KMS-11 (cell line): ENCODE measurements at regions not wholly inside any gene's neighbourhood (a gene's known extent, or its start where the extent isn't known, plus 50 kb on each side); places are given as distances from the start of the nearest gene placed in this dataset.

Source experiments
- H2AFZ ChIP-seq: fragments of 200-600 bp; sonication (generic); 2 replicates; pipeline ENCODE4 v1.6.1; 2016; ENCODE audit warnings: antibody characterized with exemption, mixed run types, low read depth
- H3K27ac ChIP-seq: fragments of 200-600 bp; sonication (generic); 2 replicates; pipeline ENCODE4 v1.6.1; 2016; ENCODE audit warnings: mild to moderate bottlenecking, mixed run types
- H3K27me3 ChIP-seq: fragments of 200-600 bp; sonication (generic); 2 replicates; pipeline ENCODE4 v1.6.1; 2017; ENCODE audit warnings: mild to moderate bottlenecking, low read depth, mixed run types, moderate library complexity; ENCODE audit not compliant: insufficient read depth
- H3K36me3 ChIP-seq: fragments of 200-600 bp; sonication (generic); 2 replicates; pipeline ENCODE4 v1.6.1; 2017; ENCODE audit warnings: mild to moderate bottlenecking, mixed run types; ENCODE audit not compliant: insufficient read depth
- H3K4me1 ChIP-seq: fragments of 200-600 bp; sonication (generic); 2 replicates; pipeline ENCODE4 v1.6.1; 2016; ENCODE audit warnings: mild to moderate bottlenecking, low read depth, mixed run types; ENCODE audit not compliant: poor library complexity, severe bottlenecking
- H3K4me2 ChIP-seq: fragments of 200-600 bp; sonication (generic); 2 replicates; pipeline ENCODE4 v1.7.0; 2016; ENCODE audit warnings: mild to moderate bottlenecking, mixed run types
- H3K4me3 ChIP-seq: fragments of 200-600 bp; sonication (generic); IDR thresholded peaks from 2 replicates; pipeline ENCODE4 v1.6.1; 2017; ENCODE audit warnings: low read depth, low read length, mixed read lengths; ENCODE audit not compliant: insufficient read depth
- H3K79me2 ChIP-seq: fragments of 200-600 bp; sonication (generic); 2 replicates; pipeline ENCODE4 v1.6.1; 2016; ENCODE audit warnings: low read depth, mixed run types; ENCODE audit not compliant: insufficient read depth
- H3K9ac ChIP-seq: fragments of 200-600 bp; sonication (generic); 2 replicates; pipeline ENCODE4 v1.6.1; 2016; ENCODE audit warnings: mild to moderate bottlenecking, mixed run types
- H4K20me1 ChIP-seq: fragments of 200-600 bp; sonication (generic); 2 replicates; pipeline ENCODE4 v1.6.1; 2016; ENCODE audit warnings: mild to moderate bottlenecking, mixed run types; ENCODE audit not compliant: insufficient read depth
- CTCF ChIP-seq: fragments of 200-600 bp; sonication (generic); conservative IDR thresholded peaks from 2 replicates; pipeline ENCODE4 v1.6.1; 2017; ENCODE audit warnings: low read depth, mild to moderate bottlenecking, antibody characterized with exemption, low read length, moderate library complexity, mixed read lengths

GRCh38 chr17:37824534-37825485 is 80.0 kb upstream of the HNF1B start:
- Histone ChIP-seq H3K9ac (no peak overlapping the region), H2AFZ (no peak overlapping the region), H3K4me2 (no peak overlapping the region), H3K79me2 (no peaks in the 10 kb centered on the region), H4K20me1 (no peaks in the 10 kb centered on the region), H3K4me3 (no peak overlapping the region), H3K27me3 (no peaks in the 10 kb centered on the region), H3K36me3 (no peaks in the 10 kb centered on the region), H3K27ac (no peak overlapping the region), H3K4me1 (no peaks in the 10 kb centered on the region)
- no peak for TF ChIP-seq CTCF

GRCh38 chr17:37823996-37824395 is 79.1 kb upstream of the HNF1B start:
- H3K4me3 ChIP-seq: no peak overlapping the region
- no peak overlapping the region for H3K9ac ChIP-seq
- no peak overlapping the region for H2AFZ ChIP-seq
- no peaks in the 10 kb centered on the region for H3K4me1 ChIP-seq
- H3K4me2 ChIP-seq: no peak overlapping the region
- no peaks in the 10 kb centered on the region for H3K79me2 ChIP-seq
- TF ChIP-seq CTCF: no peak
- H4K20me1 ChIP-seq: no peaks in the 10 kb centered on the region
- no peaks in the 10 kb centered on the region for H3K27me3 ChIP-seq
- H3K36me3 ChIP-seq: no peaks in the 10 kb centered on the region
- H3K27ac ChIP-seq: no peak overlapping the region

GRCh38 chr17:37820995-37821713 is 76.3 kb upstream of the HNF1B start:
- no peak for TF ChIP-seq CTCF
- Histone ChIP-seq H3K27me3 (no peaks in the 10 kb centered on the region), H4K20me1 (no peaks in the 10 kb centered on the region), H3K4me2 (no peak overlapping the region), H3K4me3 (no peak overlapping the region), H3K9ac (no peak overlapping the region), H3K36me3 (no peaks in the 10 kb centered on the region), H2AFZ (no peak overlapping the region), H3K4me1 (peaks cover 10% of the 10 kb centered on the region), H3K79me2 (no peaks in the 10 kb centered on the region), H3K27ac (no peak overlapping the region)

- no peak for TF ChIP-seq CTCF
- H2AFZ ChIP-seq: no peak overlapping the region
- H4K20me1 ChIP-seq: no peaks in the 10 kb centered on the region
- no peak overlapping the region for H3K4me2 ChIP-seq
- no peaks in the 10 kb centered on the region for H3K79me2 ChIP-seq
- H3K36me3 ChIP-seq: no peaks in the 10 kb centered on the region
- H3K27ac ChIP-seq: no peak overlapping the region
- peaks cover 10% of the 10 kb centered on the region for H3K4me1 ChIP-seq
- no peak overlapping the region for H3K9ac ChIP-seq
- no peaks in the 10 kb centered on the region for H3K27me3 ChIP-seq
- no peak overlapping the region for H3K4me3 ChIP-seq
These were observed 75.6 kb upstream of the HNF1B start for GRCh38 chr17:37820313-37820994.
